Amniotic epithelial cell (primary cell): ENCODE measurements at regions not wholly inside any gene's neighbourhood (a gene's known extent, or its start where the extent isn't known, plus 50 kb on each side); places are given as distances from the start of the nearest gene placed in this dataset.
"Not testable (repeated sequence)": the region's sequence is repeated elsewhere in the genome, so short reads cannot be mapped to it uniquely, and the experiment has no call there.

Experiments
- DNase-seq: peaks from one replicate; pipeline ENCODE4 v3.0.0-alpha.2; 2010; ENCODE audit warnings: low read depth

DNA sequence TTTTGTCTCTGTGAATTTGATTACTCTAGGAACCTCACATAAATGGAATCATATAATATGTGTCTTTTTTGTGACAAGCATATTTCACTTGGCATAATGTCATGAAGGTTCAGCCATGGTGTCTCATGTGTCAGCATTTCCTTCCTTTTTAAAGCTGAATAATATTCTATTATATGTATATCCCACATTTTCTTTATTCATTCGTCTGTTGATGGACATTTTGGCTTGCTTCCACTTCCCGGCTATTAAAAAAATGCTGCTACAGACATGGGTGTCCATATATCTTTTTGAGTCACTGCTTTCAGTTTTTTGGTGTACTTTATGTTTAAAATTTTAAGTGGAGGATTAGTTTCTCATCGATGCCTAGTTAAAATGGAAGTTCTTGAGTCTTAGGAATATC, 59.8 kb upstream of the C5orf63 start:
- DNase-seq: no peak

DNA sequence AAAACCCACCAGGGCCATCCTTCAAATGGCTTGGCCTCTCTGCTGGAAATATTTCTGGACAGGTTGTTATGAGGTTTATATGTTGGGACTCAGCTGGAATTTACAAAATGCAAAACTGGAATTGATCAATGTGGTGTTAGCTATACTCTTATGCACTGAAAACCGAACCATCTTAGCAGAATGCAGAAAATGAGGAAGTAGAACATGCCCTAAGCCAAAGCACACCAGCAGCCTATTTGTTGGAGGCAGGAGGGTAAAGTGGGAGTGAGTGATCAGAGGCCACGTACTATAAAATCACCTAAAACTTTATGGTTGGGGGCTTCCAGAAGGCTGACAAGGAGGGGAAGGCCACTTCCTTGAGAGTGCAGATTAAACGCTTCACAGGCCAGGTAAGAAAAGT, 63.6 kb upstream of the C5orf63 start:
- no peak for DNase-seq

DNA sequence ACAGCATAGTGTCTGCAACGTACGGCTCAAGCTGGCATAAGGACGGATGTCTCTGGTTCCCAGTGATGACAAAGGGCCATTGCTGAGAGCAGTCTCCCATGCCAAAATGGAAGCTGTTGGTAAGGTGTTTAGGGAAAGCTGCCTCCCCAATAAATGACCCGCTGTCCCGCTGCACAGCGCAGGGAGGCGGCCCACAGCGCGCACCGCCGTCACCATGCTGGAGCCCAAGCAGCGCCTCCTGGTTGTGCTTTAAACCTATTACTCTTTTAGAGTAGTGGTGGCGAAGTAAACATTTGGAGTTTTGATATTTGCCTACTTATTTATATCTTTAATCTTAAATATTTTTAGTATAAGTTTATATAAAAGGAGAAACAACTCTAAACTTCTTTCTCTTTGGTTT, 70.4 kb upstream of the C5orf63 start:
- no peak for DNase-seq

DNA sequence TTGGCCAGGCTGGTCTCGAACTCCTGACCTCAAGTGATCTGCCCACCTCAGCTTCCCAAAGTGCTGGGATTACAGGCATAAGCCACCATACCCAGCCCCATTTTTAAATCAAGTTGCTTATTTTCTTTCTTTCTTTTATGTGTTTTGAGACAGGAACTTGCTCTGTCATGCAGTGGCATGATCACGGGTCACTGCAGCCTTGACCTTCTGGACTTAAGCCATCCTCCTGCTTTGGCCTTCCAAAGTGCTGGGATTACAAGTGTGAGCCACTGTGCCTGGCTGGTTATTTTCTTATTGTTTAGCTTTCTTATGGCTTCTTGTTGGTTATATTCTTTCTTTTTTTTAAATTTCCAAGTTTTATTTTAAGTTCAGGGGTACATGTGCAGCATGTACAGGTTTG, 79.7 kb upstream of the C5orf63 start:
- DNase-seq: no peak

DNA sequence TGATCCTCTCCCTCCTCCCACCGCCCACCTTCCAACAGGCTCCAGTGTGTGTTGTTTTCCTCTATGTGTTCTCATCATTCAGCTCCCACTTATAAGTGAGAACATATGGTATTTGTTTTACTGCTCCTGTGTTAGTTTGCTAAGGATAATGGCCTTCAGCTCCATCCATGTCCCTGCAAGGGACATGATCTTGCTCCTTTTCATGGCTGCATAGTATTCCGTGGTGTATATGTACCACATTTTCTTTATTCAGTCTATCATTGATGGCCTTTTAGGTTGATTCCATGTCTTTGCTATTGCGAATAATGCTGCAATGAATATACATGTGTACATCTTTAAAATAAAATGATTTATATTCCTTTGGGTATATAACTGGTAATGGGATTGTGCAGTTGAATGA, 80.2 kb upstream of the C5orf63 start:
- no peak for DNase-seq

DNA sequence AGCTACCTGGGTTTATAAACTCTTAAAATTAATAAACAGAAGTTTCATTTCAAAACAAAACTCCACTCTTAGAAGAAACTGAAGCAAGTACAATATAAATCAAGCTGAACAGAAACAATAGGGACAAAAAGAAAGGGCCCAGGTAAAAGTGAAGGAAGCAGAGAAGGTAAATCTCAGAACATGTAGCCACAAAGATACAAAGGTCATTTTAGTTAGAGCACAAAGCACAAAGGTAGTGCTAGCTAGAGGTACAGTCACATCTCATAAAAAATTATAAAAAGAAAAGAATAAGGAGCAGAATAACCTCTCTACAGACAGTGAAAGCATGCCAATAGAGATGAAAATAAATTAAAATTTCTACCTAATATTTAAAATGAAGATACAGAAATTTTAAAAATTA, 90.4 kb upstream of the C5orf63 start:
- DNase-seq: no peak

DNA sequence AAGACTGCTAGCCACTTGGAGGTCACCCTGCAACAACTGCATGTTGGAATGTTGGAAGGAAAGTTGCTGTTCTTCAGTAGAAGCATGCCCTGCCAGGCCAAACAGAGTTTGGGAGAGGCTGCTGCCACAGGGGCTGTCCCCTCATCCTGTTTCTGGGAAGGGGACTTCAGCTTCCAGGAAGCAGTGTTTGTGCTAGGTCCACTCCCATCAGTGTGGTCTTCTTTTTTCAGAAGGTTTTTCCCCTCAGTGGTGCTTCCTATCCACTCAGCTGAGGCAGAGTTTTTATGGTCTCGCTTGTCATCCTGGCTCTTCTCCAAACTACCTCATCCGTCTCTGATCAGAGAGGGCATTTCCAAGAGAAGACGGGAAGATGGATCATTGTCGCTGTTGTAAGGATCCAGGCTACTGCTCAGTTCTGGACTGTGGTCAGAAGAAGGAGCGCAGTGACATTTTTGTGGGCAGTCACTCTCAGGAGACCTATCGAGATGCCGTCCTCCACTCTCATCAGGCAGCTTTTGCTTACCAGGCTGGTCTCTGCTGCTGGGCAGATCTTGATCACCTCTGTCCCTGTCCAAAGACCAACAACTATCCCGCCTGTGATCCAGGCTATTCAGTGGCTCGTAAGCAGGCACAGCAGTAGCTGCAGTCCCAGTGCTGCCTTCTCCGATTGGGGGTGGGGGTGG, 97.8 kb upstream of the C5orf63 start:
- no peak for DNase-seq

DNA sequence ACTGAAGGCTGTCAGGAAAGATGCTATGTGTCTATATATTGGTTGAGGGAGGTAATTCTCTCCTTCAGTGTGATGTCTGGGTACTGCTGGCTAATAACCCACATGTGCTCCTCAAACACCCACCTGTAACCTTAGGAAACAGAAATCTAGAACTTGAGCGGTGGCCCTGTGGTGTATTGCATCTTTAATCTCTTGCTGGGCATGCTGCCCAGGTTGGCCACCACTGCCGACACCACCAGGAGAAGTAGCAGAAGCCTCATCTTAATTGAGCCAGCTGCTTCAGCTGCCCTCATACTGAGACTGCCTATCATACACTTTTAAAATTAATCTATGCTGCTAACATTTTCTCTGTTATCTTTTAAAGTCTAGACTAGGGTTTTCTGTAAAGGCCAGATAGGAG, 103.5 kb upstream of the C5orf63 start:
- DNase-seq: no peak

DNA sequence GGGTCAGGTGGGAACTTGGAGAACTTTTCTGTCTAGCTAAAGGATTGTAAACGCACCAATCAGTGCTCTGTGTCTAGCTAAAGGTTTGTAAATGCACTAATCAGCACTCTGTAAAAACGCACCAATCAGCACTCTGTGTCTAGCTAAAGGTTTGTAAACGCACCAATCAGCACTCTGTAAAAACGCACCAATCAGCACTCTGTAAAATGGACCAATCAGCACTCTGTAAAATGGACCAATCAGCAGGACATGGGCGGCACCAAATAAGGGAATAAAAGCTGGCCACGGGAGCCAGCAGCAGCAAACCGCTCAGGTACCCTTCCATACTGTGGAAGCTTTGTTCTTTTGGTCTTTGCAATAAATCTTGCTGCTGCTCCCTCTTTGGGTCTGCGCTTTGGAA, 108.0 kb upstream of the MEGF10 start:
- not testable (repeated sequence) for DNase-seq

DNA sequence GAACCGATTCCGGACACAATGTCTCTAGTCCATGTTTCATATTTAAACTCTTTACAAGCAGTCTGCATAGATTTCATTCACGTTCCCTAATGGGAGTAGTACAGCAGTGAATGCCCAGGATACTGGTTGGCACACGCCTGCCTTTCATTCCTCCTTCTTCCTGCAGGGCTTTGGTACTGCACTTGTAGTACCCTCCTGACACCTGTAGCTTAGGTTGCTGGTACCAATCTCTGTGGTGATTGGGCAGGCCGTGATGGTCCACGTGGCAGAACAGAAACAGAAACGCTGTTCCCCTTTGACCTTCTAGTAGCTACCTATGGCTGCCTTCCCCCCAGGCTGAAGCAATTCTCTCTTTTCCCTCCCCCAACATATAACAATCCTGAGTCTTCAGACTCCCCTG, 107.3 kb upstream of the MEGF10 start:
- no peak for DNase-seq

DNA sequence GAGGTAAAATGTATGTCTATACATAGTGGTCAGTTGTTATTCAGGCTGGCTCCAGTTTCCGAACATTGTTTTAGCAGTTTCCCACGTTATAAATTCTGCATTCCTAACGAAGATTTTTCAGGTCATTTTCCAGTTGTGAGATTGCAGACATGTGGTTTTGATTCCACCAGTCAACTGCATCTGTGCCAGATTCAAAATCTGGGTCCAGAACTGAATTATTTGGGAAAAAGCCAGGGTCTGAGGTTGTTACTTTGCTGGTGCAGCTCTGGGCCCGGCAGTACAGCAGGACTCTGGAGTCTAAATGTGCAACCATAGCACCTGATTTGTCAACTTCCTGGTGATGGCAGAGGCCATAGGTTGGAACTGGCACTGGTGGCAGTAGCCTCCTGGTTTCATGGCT, 105.7 kb upstream of the MEGF10 start:
- DNase-seq: no peak

DNA sequence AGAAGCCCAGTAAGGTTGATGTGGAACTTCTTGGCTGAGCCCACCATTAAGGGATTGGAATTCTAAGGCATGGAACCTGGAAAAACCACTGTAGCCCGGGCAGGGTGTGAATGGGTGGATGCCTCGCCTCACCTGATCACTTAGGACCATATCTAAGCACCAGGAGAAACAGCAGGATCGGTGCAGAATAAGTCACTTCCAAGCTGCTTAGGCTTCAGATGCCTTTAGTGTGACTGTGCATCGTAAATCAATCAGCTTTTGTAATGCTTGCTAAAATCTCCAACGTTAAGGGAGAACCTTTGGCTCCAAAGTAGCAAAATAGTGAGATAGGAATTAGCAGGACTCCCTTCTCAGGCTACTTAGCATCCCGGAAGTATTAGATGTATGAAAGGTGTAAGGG, 103.9 kb upstream of the MEGF10 start:
- peak; percentile 21 for DNase-seq

DNA sequence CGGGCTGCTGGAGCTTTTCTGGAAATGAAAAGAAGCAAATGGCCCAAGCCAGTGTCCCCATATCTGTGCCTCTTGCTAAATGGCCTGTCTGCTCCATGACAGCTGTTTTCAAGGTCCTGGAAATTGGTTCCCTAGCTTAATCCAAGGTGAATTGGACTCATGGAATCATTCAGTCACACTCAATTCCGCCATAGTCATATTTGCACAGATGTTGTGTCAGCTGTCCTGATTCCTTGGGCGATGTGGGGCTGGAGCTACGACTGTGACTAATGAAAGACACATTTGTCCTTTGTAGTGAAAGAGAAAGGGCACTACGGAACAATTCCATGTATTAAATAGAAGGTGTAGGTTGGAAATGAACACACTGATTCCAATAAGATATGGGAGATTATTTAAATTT, 102.9 kb upstream of the MEGF10 start:
- no peak for DNase-seq

DNA sequence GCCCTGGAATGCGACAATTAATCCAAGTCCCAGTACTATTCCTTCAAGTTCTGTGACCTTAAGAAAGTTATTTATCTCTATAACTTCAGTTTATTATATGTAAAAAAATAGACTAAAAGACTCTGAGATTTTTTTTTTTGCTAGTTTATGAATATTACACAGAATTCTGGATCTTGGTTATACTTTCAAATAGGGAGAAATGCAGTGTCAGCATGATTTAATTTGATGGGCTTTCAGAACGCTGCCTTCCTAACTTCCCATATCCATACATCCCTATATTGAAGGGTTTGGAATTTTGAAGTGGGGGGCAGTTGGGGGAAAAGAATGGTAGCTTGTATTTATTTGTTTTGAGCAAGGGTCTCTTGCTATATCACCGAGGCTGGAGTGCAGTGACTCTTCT, 98.4 kb upstream of the MEGF10 start:
- no peak for DNase-seq

DNA sequence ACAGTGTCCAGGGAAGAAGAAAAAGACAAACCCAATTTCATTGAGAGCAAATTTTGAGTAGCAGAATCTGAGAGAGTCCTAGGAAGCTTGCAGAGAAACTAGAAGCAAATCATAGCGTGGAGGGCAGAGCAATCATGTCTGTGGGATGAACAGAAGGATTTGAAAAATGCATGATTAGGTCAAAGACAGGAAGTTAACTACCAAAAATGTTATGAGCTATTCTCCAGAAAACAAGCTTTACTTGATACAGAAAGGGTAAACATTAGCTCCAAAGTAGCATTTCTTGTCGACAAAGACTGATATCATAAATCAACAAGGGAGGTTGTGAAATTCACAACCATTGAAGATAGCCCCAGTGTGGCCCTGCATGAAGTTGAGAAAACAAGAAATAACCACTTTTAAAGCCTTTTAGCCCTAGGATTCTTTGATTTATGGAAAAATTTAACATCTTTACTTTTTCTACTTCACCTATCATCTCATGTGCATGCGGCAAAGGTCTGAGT, 97.7 kb upstream of the MEGF10 start:
- peak; percentile 73 for DNase-seq

DNA sequence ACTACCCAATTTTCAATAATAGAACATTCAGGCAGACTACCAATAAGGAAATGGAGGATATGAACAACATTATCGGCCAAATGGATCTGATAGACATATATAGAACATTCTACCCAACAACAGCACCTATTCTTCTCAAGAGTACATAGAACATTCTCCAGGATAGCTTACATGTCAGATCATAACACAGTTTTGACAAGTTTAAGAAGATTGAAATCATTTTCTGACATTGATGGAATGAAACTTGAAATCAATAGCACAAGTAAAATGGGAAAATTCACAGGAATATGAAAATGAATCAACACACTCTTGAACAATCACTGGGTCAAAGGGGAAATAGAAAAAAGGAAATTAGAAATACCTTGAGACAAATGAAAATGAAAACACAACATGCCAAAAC, 94.6 kb upstream of the MEGF10 start:
- DNase-seq: no peak

DNA sequence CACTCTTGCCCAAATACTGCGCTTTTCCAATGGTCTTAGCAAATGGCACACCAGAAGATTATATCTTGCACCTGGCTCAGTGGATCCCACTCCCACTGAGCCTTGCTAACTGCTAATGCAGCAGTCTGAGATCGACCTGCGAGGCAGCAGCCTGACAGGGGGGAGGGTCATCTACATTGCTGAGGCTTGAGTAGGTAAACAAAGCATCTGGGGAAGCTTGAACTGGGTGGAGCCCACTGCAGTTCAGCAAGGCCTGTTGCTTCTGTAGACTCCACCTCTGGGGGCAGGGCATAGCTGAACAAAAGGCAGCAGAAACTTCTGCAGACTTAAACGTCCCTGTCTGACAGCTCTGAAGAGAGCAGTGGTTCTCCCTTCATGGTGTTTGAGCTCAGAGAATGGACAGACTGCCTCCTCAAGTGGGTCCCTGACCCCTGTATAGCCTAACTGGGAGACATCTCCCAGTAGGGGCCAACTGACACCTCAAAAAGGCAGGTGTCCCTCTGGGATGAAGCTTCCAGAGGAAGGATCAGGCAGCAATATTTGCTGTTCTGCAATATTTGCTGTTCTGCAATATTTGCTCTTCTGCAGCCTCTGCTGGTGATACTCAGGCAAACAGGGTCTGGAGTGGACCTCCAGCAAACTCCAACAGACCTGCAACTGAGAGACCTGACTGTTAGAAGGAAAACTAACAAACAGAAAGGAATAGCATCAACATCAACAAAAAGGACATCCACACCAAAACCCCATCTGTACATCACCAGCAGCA, 93.0 kb upstream of the MEGF10 start:
- DNase-seq: not testable (repeated sequence)

DNA sequence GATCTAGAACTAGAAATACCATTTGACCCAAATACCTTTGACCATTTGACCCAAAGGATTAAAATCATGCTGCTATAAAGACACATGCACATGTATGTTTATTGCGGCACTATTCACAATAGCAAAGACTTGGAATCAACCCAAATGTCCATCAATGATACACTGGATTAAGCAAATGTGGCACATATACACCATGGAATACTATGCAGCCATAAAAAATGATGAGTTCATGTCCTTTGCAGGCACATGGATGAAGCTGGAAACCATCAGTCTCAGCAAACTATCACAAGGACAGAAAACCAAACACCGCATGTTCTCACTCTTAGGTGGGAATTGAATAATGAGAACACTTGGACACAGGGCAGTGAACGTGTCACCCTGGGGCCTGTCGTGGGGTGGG, 87.9 kb upstream of the MEGF10 start:
- not testable (repeated sequence) for DNase-seq

DNA sequence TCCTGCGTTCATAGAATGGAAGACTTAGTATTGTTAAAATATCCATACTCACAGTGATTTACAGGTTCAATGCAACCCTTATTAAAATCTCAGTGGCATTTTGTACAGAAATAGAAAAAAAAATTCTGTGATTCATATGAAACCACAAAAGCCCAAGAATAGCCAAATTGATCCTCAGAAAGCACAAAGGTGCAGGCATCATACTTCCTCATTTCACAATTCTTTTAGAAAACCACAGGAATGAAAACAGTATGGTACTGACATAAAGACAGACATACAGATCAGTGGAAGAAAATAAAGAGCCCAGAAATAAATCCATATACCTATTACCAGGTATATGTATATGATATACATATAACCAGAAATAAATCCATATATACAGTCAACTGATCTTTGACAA, 86.8 kb upstream of the MEGF10 start:
- DNase-seq: peak; percentile 66

DNA sequence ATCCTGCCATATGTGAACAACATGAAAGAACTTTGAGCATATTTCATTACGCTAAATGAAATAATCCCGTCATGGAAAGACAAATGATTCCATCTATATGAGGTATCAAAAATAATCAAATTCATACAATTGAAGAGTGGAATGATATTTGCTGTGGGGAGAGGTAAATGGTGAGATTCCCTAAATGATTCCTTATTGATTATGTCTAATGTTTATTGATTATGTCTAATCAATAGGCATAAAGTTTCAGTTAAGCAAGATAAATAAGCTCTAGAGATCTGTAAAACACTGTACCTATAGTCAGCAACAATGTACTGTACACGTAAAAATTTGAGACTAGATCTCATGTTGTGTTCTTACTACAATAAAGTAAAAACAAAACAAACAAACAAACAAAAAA, 85.4 kb upstream of the MEGF10 start:
- DNase-seq: no peak

DNA sequence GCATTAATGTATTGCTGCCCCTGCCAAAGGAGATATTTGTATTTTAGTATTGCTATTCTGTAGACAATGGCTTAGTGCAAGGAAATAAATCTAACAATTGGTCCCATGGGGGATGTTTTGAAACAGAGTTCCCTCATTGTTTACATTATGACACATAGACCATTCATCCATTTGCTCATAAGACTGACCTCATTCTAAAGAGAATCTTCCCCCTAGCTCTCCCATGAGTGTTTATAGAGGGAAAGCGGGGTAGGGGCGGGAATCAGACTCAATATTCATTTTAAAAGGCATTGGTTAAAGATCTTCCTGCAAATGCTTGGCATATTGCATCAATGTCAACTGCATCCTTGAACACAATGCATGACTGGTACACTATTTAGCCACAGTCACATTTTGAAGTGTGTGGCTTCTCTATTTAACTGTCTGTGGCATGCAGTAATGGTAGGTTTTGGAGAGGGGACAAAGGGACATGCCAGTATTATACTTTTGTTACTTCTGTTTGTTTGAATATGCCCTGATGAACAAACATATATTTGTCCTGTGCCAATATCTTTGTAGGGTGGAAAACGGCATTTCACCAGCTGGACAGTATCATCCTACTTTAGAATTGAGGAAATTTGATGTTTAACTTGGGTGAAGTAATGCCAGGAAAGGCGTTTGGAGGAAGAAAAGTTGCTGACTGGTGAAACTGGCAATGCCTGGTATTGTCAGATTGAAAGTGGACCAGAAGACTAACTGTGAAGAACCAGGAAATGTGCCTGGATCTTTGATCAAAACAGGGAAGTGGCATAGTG, 84.1 kb upstream of the MEGF10 start:
- peak; percentile 74 for DNase-seq

DNA sequence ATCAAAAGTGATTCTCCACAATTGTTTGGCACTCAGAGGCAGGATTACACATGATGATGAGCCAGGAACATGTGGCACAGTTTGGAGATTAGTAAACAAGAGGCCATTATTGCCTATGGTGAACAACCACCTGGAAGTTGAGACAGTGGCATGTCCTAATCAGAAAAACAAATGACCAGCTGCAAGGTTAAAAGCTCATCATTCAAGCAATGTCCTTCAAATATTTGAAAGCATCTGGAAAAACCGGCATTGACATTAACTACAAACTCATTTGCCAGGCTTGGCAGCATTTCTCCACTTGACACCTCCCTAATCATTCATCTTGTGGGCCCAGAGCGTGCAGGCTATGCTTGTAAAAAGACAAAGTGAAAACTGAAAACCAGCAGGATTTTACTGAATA, 80.6 kb upstream of the MEGF10 start:
- DNase-seq: no peak

DNA sequence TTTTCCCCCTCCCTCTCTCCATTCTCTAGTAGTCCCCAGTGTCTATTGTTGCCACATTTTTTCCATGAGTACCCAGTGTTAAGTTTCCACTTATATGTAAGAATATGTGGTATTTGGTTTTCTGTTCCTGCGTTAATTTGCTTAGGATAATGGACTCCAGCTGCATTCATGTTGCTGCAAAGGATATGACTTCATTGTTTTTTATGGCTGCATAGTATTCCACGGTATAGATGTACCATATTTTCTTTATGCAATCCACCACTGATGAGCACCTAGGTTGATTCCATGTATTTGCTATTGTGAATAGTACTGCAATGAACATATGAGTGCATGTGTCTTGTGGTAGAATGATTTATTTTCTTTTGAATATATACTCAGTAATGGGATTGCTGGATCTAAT, 77.4 kb upstream of the MEGF10 start:
- no peak for DNase-seq
